NCI-H146 treated with DMSO at 0.1 percent for 48 hours (cell line): ENCODE measurements at regions not wholly inside any gene's neighbourhood (a gene's known extent, or its start where the extent isn't known, plus 50 kb on each side); places are given as distances from the start of the nearest gene placed in this dataset.
"Not testable (repeated sequence)": the region's sequence is repeated elsewhere in the genome, so short reads cannot be mapped to it uniquely, and the experiment has no call there.

Experiments
- DNase-seq: peaks from one replicate; lab custom pipeline; 2025; ENCODE audit not compliant: unreplicated experiment; lab: John Stamatoyannopoulos, UW

DNA sequence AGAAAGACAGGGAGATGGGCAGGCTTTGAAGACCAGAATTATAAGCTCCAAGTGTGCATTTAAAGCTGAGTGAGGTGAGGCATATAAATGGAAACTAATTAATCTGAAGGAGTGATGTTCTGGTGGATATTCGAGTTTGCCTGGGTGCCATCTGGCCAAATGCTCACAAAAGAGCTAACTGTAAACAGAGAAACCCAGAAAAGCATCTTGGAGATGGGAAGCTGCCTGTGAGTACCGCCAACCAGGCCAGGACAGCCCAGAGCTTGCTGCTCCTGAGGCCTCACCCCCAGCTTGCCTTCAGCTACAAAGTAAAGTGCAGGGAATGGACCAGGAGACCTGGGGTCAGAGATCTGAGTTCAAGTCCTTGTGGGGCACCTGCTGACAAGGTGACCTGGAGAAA, 446.1 kb upstream of the MYT1L start:
- no peak for DNase-seq

DNA sequence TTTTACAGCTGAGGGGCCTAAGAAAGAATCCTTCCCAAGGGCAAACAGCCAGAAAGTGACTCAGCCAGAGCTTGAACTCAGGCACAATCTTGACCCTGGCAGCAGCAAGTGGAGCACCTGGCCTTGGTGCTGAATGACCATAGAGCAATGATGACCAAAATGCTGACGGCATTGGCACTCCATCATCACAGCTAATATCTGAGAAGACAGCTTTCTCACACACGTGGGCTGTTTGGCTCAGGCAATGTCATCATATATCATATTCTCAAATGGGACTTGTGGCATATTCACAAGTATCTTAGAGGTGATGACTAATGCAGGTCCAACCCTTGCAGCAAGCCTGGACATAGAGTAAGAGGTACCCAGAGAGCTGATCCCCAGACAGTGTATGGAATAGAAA, 443.9 kb upstream of the MYT1L start:
- no peak for DNase-seq

DNA sequence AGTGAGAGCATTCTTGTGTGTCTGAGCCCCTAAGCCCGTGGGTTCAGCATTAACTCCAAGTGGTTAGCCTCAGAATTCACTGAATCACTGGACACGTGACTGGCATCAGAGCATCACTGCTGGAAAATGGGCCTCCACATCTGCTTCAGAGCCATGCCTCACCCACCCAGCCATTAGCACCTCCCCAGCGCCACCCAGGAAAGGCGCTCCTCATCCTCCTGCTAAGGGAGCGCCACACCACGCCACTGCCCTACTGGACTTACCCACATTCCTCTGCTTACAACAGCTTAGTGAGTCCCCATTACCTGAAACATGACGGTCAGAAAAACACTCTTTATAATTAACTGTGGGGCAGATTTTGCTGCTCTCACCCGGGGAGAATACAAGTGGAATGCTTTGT, 442.6 kb upstream of the MYT1L start:
- DNase-seq, result no peak

DNA sequence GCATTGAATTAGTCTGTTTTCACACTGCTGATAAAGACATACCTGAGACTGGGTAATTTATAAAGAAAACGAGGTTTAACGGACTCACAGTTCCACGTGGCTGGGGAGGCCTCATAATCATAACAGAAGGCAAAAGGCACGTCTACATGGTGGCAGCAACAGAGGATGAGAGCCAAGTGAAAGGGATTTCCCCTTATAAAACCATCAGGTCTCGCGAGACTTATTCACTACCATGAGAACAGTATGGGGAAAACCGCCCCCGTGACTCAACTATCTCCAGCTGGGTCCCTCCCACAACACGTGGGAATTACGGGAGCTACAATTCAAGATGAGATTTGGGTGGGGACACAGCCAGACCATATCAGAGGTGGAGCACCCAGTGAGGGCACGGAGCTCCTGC, 442.0 kb upstream of the MYT1L start:
- DNase-seq, result not testable (repeated sequence)

DNA sequence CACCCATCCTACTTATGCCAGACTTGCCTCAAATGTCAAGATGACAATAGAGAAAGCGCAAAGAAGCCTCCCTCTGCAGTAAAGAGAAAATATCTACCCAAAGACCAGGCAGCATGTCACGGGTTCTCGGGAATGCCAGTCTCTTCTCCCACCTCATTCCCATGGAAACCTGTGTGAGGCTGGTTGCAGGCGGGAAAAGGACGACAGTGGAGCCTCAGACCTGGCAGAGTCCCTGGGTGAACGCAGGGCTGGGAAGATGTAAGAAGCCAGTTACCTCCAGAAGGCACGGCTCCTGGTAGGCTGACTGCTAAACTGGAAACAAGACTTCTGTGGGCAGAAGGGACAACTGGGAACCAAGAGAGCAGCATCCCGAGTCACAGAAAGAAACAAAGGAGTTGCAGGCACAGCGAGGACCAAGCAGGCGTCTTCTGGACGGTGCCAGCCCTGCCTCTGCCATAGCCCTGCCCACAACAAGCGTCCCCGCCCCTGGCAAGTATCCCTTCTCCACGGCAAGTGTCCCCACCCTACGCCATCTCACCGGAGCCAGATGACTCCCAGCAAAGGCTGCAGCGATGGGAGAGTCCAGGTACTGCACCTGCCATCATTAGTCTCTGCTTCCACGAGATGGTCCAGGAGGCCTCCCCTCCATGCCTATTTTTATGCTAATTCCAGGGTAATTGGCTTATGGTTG, 440.8 kb upstream of the MYT1L start:
- DNase-seq, result no peak

DNA sequence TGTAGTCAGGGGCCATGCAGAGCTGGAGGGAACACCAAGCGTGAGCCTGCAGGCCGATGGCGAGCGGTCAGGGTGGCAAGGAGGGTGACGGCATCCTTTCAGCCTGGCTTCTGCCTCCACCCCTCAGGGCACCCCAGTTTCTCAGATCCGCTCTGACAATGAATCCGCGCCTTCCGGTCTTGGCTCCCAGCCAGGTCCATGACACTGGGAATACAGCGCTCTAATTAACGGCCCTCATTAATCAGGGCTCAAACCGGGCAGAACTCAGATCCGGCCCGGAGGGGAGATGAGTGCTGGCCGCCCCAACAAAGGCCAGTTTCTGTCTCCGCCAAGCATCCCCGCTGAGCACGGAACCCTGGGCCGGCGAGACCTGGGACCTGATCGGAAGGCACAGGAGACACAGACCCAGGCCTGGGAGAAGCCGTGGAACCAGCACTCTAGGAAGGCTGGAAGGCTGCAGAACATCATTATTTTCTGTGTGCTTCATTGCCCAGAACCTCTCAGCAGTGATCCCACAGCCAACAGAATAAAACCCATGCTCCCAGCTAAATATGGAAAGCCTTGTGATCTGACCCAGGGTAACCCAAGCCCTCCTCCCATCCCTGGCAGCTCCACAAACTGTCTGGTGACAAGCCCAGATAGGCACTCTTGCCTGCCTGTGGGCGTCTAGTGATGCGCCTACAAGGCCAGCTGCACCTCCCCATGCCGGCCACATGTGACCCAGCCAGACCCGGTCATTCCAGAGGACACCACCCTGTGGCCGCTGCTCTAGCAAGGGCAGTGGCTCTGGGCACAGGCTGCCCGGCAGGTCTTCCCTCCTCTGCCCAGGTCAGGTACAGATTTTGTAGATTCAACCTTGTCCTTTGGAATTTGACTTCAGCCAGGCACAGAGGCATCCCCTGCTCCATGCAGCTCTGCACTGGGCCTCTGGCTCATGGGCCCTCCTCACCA, 438.7 kb upstream of the MYT1L start:
- DNase-seq, result peak; percentile 35

DNA sequence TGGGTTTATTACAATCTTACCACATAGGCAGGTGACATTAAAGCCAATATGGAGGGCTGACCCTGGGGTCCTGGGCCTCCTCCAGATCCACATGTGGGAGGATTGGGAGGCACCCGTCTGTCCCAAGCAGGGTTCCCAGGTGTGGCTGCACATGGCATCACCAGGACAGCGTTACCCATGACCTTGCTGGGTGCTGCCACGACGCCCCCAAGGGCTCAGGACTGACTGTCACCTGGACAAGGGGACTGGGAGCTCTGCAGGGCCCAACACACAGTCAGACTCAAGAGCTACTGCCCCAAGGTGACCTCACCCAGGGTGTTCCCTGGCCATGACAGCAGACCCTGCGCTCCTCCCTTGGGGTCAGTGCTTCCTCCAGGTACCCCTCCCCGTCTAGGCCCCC, 437.4 kb upstream of the MYT1L start:
- no peak for DNase-seq

DNA sequence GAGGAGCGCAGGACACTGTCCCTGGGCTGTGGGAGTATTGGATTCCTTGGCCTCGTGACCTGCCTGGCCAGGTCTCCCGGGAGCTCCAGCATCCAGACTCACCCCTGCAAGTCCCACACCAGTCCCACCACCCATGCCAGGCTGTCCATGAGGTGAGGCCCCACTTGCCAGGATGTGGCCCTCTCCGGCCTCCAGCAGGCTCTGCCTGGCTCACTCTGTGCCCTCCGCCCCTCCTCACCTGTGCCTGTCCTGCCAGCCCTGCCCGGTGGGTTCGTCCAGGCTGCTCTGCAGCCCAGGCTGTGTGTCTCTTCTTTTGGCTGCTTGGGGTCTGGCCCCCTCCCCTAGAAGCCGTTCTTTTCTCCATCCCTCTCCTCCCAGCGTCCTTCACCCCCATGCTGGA, 436.8 kb upstream of the MYT1L start:
- DNase-seq, result no peak

DNA sequence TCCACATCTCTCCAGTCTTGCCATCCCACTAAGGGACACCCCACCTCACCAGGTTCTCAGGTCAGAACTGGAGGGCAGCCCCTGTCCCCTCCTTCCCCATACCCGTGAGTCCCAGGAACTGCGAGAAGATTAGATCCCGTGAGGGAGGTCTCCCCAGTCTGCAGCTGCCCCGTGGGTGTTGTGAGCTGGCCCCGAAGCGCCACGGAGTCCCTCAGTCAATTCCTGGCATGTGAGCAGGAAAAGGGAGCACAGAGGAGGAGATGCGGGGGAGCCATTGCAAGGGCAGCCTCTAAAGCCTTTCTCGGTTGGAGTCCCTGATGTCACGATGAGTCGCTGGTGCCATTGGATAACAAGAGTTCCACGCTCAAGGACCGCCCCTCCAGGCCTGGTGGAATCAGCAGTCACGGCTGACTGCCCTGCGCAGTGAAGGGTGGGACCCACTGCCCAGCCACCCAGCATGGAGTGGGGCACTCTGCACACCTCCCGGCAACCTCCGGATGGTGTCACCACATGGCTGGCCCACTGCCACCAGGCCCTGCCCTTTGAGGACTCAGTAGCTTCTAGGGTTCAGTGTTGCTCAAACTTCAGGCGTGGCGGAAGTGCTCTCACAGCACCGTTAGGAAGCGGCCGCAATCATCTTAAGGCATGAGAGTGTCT, 434.9 kb upstream of the MYT1L start:
- DNase-seq, result no peak

DNA sequence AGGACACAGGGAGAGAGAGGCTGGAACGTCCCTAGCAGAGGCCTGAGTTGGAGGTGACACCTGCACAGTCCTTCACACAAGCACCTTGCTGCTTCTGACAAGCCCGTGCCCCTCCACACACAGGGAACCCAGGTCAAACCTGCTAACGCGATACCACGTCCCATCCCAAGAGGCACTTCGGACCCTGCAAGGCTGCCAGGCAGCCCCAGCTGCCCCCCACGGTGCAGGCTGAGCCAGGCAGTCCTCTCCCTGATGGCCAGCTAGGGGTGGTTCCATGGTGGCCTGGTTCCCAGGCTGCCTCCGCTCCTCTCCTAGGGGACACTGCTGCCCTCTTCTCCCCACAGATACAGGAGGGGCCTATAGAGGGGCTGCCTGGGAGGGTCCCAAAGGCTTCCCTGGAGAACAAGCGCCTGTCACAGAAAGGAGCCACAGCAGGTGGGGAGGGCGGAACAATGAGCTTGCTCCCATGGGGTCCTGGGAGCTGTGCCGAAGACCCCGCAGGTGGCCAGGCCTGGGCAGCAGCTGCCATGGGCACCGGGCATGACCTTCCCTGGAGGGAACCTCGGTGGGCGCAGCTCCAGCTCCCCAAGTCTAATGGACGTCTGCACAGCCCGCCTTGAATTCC, 434.2 kb upstream of the MYT1L start:
- no peak for DNase-seq

DNA sequence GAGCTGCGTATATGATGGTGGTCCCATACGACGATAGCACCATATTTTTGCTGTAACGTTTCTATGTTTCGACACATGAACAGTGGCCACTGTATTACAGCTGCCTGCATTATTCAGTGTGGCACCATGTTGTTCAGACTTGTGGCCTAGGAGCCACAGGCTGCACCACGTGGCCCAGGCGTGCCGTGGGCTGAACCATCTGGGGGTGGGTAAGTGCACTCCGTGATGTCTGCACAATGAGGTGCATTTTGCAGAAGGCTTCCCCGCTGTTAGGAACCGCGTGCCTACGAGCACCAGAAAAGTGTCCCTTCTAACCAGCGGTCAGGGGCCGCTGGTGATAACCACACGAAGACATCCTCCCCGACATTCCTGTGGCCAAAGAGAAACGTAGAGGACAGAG, 433.7 kb upstream of the MYT1L start:
- no peak for DNase-seq

DNA sequence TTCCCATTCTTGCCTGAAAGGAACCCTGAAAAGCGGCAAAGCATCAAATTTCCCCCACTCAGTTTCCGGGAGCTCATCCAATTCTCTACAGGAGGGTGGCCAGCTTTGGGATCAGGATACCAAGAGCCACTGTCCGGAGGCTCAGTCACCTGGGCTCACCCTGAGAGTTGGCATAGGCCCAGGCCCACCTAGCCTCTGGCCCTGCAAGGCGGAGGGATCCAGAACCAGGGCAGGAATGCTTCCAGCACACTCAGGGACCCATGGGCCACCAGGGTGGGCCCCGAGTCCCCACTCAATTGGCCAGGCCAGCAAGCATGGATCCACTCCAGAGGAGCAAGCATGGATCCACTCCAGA, 432.9 kb upstream of the MYT1L start:
- DNase-seq, result no peak

DNA sequence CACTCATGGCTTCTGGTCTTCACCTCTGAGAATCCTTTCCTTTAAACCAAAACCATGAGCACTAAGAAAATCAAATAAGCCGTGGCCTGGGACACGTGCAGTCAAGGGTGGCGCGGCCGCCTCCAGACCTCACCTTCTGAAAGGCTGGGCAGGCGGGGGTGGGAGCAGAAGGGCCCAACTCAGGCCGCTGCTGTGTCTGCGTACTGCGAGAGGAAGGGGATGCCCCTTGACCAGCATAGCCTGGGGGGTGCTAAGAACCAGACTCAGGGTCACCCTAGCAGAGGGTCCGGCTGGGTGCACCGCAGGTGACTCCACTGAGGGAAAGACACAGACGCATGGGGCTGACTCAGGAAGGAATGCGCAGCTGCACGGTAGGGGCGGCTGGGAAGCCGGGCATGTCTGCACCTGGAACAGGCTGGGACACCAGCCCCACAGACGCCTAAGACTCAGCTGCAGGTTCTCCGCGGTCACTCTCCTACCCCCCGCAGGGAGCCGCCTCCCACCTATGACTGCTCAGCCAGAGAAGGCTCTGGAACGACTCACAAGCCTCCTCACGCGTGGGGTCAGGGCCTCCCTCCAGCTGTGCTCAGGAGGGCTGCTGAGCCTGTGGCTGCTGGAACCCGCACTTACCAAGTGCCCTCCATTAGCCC, 432.4 kb upstream of the MYT1L start:
- DNase-seq, result no peak

DNA sequence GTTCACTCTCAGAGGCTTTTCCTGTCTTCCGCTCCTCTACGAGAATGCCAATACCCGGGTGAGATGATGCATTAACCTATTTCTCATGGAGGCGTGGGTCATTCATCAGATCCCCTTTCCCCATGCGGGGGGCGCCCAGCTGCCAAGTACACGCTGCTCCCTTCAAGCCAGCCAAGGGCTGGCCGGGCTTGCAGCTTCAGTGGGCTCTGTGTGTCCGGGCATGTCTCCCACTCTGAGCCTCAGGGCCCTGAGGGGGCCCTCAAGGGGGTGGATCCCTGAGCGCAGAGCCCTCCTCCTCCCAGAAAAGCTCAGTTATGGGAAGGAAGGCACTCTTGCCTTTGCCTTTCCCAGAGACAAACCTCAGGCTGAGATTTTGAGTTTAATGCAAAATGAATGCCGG, 431.8 kb upstream of the MYT1L start:
- no peak for DNase-seq

DNA sequence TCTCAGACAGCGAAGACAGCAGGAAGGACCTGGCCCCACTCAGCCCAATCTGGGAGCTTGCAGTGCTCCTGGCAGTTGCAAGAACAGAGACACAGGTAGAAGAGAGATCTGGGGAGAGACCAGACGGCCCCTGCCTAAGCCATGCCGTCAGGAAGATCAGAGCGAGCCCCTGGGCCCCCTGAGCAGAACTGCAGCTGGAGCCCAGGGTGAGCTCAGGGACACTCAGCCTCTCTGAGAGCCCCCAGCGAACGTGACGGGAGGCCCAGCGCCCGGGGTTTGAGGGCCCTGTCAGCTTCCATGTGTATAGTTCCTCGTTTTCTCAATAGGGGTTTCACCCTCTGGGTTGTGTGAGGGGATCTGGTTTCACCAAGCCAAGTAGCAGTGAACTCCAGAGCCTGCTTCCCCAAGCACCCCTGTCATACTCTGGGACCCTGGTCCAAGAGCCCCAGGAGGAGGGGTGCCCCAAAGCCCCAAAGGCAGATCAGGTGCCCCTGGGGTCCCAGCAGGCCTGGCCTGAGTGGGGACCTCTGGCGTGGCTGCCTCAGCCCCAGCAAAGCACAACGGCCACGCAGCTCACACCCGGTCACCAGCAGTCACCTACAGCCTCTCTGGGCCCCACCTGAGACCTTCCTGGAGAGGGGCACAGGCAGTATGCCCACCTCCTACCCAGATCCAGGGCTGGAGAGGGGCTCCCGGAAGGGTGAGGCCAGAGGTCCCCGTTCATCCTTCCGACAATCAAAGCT, 431.3 kb upstream of the MYT1L start:
- DNase-seq, result no peak

DNA sequence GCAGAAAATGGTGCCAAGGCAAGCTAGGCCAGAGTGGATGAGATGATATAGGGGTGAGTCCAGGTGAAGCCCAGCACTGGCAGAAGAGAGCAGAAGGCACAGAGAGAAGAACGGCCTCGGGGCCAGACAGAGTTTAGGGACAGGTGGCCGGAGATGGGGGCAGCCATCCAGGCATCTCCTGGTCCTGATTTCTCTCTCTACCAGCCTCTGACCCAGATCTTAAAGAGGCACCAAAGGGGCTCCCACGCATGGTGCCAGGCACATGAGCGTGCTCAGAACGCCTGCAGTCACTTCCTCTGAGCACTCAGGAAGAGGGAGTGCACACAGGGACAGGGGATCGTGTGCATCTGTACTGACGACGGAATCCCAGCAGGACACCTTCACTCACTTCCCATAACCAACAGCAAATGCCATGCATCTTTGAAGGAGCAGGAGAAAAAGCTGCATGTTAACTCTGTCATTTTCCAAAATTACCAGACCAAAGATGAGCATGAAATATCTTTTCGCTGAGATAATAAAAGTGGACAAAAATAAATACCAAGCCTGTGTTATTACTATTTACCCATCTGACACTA, 427.8 kb upstream of the MYT1L start:
- no peak for DNase-seq

DNA sequence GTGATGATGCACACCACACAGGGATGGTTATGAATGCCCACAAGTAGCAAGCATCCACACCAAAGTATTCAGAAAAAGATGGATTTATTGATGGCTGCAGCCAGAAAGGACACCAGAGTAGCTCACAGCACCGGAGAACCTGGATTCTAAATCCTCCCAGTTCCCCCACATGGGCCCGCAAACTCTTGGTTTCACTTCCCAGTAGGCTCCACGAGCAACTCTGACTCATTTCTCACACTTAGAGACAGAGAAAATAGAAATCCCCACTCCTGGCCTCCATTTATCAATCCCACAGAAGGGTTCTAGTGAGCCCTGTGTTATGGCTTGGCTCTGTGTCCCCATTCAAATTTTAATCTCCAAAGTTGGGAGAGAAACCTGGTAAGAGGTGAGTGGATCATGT, 426.7 kb upstream of the MYT1L start:
- DNase-seq, result no peak

DNA sequence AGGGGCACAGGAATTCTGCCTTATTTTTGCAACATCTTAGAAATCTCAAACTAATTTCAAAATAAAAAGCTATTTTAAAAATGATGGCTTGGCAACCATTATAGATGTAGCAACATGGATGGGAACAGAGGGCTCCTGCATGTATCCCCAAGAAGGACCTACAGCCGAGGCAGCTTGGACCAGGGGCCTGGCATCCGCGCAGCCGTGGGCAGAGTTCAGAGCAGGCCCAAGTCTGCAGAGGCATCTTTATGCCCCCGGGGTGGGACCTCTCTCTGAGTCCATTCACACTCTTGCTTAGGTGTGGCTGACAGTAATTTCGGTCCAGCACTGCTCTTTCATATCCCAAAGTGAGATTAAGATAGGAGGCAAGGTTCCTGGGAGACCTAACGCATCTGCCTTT, 425.8 kb upstream of the MYT1L start:
- no peak for DNase-seq

DNA sequence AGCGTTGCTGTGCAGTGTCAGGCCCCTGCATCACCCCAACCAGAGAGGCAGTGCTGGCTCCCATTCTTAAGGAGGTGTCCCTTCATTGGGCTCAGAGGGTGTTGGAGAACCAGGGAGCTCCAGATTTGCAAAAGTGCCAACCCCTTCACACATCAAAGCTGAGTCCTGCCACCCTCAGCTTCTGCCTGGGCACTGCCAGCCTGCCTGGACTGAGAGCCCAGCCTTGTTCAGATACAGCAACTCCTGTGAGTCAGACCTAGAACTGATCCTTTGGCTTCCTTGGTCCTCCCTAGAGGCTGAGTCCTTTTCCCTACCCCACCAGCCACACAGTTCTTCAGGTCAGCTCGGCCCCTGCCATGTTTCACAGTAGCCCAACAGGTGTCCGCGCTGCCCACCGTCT, 424.9 kb upstream of the MYT1L start:
- no peak for DNase-seq

DNA sequence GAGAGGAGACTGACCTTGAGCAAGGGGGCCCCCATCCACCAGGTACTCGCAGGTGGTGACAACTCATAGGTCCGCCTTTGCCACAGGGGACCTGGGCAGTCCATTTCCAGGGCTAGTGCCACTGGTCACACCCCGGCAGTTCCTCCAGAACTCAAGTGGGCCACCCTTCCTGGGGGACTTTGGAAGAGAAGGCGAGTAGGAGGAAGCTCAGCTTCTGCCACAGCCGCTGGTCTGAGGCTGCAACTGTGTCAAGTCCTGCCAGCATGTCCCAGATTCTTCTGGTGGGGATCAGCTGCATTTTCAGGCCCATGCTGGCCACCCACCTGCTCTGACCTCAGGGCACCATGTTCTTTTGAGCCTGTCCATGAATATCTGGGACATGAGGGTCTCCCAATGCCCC, 423.9 kb upstream of the MYT1L start:
- DNase-seq, result no peak
